OCI-LY7 (cell line): ENCODE measurements at regions not wholly inside any gene's neighbourhood (a gene's known extent, or its start where the extent isn't known, plus 50 kb on each side); places are given as distances from the start of the nearest gene placed in this dataset.

ENCODE experiments used
- BruUV-seq: library from RNA; stranded (reverse); fragments of 400-500 nt; replicated peaks from 2 replicates; lab custom pipeline; 2021; lab: Mats Ljungman, UMichigan
- CTCF ChIA-PET: fragments of 300-600 bp; sonication (Branson Sonifier 250); formaldehyde crosslinking; loops from one replicate; lab custom pipeline; 2022; ENCODE audit warnings: antibody characterized with exemption; ENCODE audit not compliant: unreplicated experiment; lab: Charles Lee
- POLR2A ChIA-PET: fragments of 300-600 bp; sonication (Branson Sonifier 250); formaldehyde crosslinking; loops from one replicate; lab custom pipeline; 2022; ENCODE audit warnings: antibody characterized with exemption; lab: Charles Lee
- DNase-seq: peaks from one replicate; pipeline ENCODE4 v3.0.0-alpha.2; 2015; ENCODE audit warnings: low spot score
- H2AFZ ChIP-seq: fragments of 200-600 bp; sonication (generic), shearing (Covaris generic); 2 replicates; pipeline ENCODE4 v1.6.1; 2014; ENCODE audit warnings: mild to moderate bottlenecking, antibody characterized with exemption, low read length, moderate library complexity
- H3K27ac ChIP-seq: fragments of 200-600 bp; sonication (generic); 2 replicates; pipeline ENCODE4 v1.5.1; 2014; ENCODE audit warnings: mixed run types, low read depth, mild to moderate bottlenecking, moderate library complexity, low read length, inconsistent platforms; ENCODE audit not compliant: poor library complexity, severe bottlenecking
- H3K36me3 ChIP-seq: fragments of 200-600 bp; sonication (generic); 2 replicates; pipeline ENCODE4 v1.6.1; 2014; ENCODE audit warnings: mild to moderate bottlenecking, antibody characterized with exemption, low read length, moderate library complexity, mixed read lengths; ENCODE audit not compliant: insufficient read depth
- H3K4me1 ChIP-seq: fragments of 200-600 bp; sonication (generic); 2 replicates; pipeline ENCODE4 v1.5.1; 2014; ENCODE audit warnings: mild to moderate bottlenecking, low read length; ENCODE audit not compliant: insufficient read depth, poor library complexity, severe bottlenecking
- H3K4me2 ChIP-seq: fragments of 200-600 bp; sonication (generic); 2 replicates; pipeline ENCODE4 v1.6.1; 2014; ENCODE audit warnings: mild to moderate bottlenecking, low read length
- H3K4me3 ChIP-seq: fragments of 200-600 bp; sonication (generic); 2 replicates; pipeline ENCODE4 v1.5.1; 2014; ENCODE audit warnings: mild to moderate bottlenecking, low read depth, low read length; ENCODE audit not compliant: poor library complexity, severe bottlenecking
- H3K79me2 ChIP-seq: fragments of 200-600 bp; sonication (generic); 2 replicates; pipeline ENCODE4 v1.6.1; 2016; ENCODE audit warnings: low read depth, mild to moderate bottlenecking, low read length, moderate library complexity, mixed read lengths; ENCODE audit not compliant: insufficient read depth
- H3K9me2 ChIP-seq: fragments of 200-600 bp; sonication (generic); 2 replicates; pipeline ENCODE4 v1.6.1; 2016; ENCODE audit warnings: mild to moderate bottlenecking, low read length, mixed read lengths; ENCODE audit not compliant: insufficient read depth
- H3K9me3 ChIP-seq: fragments of 200-600 bp; sonication (generic); 2 replicates; pipeline ENCODE4 v1.6.1; 2014; ENCODE audit warnings: mild to moderate bottlenecking, mixed run types, low read length, mixed read lengths
- H4K20me1 ChIP-seq: fragments of 200-600 bp; sonication (generic); 2 replicates; pipeline ENCODE4 v1.6.1; 2014; ENCODE audit warnings: mild to moderate bottlenecking, antibody characterized with exemption, low read length, moderate library complexity, mixed read lengths; ENCODE audit not compliant: insufficient read depth
- CTCF ChIP-seq: fragments of 200-600 bp; sonication (generic); conservative IDR thresholded peaks from 2 replicates; pipeline ENCODE4 v1.5.1; 2014; ENCODE audit warnings: mild to moderate bottlenecking, antibody characterized with exemption, low read length, moderate library complexity, mixed read lengths
- EZH2phosphoT487 ChIP-seq: fragments of 200-600 bp; sonication (generic); IDR thresholded peaks from 2 replicates; pipeline ENCODE4 v1.6.1; 2018; ENCODE audit warnings: low read depth, borderline replicate concordance, mild to moderate bottlenecking, mixed run types, antibody characterized with exemption, low read length, moderate library complexity, mixed read lengths
- intact Hi-C: fragments of 100-400 bp; cut with micrococcal nuclease; formaldehyde crosslinking; loops from one replicate; pipeline ENCODE4 v1.10.0; 2022; ENCODE audit not compliant: unreplicated experiment

- Histone ChIP-seq H3K27ac (no peak overlapping the region), H3K9me2 (no peaks in the 10 kb centered on the region), H3K79me2 (no peaks in the 10 kb centered on the region), H3K4me3 (no peak overlapping the region), H3K4me2 (no peak overlapping the region), H3K9me3 (peaks cover 10% of the 10 kb centered on the region; the same call in 1 of the 2 replicates), H2AFZ (no peak overlapping the region), H4K20me1 (no peaks in the 10 kb centered on the region), H3K4me1 (no peaks in the 10 kb centered on the region), H3K36me3 (no peaks in the 10 kb centered on the region)
- BruUV-seq = no TSS peak
- intact Hi-C loops = no loop called here
- TF ChIP-seq CTCF (no peak), EZH2phosphoT487 (no peak)
- DNase-seq = no peak
- ChIA-PET CTCF (no interaction called here), POLR2A (interaction anchor here (0.7 kb wide), 1 partner anchor 87 kb away, joined by 6 read pairs; no protein-coding TSS in a partner anchor)
These were observed 148.3 kb upstream of the IER5L start for GRCh38 chr9:129326061-129327005.

GRCh38 chr9:129324808-129325502 is 146.9 kb upstream of the IER5L start:
- no peak overlapping the region for H2AFZ ChIP-seq
- no peaks in the 10 kb centered on the region for H3K79me2 ChIP-seq
- ChIA-PET POLR2A (no interaction called here), CTCF (no interaction called here)
- H3K36me3 ChIP-seq = no peaks in the 10 kb centered on the region
- peaks cover 10% of the 10 kb centered on the region for H3K4me1 ChIP-seq
- no peak overlapping the region for H3K4me2 ChIP-seq
- no peaks in the 10 kb centered on the region for H3K9me3 ChIP-seq
- no peaks in the 10 kb centered on the region for H4K20me1 ChIP-seq
- TF ChIP-seq EZH2phosphoT487 (no peak), CTCF (no peak)
- no peaks in the 10 kb centered on the region for H3K9me2 ChIP-seq
- no TSS peak for BruUV-seq
- DNase-seq = no peak
- no peak overlapping the region for H3K4me3 ChIP-seq
- H3K27ac ChIP-seq = no peak overlapping the region
- intact Hi-C loops = no loop called here
